Germinal center (tissue), 1 donor: ENCODE measurements at regions not wholly inside any gene's neighbourhood (a gene's known extent, or its start where the extent isn't known, plus 50 kb on each side); places are given as distances from the start of the nearest gene placed in this dataset.

Source experiments
- DNase-seq: peaks from one replicate; pipeline ENCODE4 v3.0.0; 2012; ENCODE audit warnings: mixed read lengths, low spot score

DNA sequence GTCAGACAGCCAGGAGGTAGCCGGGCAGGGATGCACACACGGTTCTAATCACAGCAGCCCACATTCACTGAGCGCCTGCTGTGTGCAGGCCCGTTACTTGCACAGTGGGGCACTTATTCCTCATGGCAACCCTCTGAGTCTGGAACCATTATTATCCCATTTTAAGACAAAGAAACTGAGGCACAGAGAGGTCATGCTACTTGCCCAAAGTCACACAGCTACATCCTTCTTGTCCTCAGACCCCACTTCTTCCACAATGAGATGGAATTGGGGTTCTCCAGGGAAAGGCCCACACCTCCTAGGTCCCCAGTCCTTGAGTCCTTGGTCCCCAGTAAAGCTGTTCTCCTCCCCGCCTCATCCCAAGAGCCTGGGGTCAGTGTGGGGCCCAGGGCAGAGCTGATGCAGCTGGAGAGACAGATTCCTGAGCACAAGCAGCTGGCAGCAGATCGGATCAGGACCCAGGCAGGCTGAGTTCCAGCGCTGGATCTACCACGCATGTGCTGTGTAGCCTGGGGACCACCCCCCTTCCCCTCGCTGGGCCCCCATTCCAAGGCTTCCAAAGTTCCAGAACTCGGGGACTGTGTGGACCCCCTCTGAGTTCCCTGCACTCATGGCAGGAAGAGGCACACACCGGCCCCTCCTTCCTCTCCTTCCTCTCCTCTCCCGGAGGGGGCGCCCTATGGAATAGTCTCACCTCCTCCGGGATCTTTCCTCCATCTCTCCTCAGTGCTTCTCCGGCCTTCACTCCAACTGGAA is 393.4 kb downstream of the MATN1 start:
- no peak for DNase-seq

DNA sequence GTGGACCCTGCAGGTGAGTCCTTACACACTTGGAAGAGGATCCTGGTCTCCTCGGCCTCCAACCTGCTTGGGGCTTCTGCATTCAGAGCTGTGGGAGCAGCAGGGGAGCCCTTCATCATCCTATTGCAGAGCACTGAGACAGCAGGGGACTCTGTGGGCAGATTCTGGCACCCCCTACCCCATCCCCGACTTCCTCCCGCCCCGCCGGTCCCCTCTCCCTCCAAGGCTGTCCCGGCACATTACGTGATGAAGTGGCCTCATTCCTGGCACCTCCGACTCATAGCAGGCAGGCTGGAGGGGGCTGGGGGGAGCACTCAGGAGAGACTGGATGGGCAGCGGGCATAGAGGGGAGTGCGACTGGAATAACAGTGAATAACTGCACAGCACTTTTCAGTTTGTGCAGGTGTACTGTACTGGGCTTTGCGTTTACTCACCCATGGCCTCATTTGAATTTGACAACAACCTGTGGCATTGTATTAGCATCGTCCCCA is 394.1 kb downstream of the MATN1 start:
- DNase-seq = no peak

DNA sequence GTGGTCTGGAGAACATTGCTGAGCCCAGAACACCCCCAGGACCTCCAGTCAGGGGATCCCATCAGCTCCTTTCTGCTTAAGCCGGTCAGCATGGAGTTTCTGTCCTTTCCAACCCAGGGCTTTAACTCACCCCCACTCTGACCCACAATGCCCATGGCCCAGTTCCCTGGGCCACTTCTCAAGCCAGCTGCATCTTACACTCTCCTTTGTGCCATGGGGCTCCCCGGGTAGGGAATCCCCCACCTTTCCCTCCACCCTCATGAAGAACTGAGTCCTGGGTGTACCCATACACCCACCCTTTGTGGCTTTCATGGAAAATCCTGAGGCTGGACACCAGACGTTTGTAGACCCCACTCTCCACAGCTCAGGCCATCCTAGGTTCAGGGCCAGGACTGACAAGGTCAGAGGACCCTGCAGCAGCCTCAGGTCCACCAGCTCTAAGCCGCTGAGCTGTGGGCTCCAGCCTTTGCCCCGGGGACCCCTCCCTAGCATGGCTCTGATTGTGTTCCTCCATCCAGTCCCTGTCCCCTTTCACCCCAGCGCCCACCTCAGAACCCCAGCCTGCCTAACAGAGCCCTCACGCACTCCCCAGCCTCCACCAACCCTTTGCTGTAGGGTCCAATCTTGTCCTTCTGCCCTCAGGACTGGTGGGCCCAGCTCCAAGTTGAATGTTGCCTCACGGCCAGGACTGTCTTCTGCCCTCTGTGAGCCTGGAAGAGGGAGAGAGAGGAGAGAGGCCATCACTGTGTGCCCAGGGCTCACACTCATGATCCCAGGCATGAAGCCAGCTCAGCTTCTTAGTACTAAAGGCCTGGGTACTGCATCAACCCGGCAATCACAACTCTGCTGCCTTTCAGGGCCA is 394.8 kb downstream of the MATN1 start:
- no peak for DNase-seq

GRCh38 chr1:30328100-30328370 is 395.4 kb downstream of the MATN1 start:
- no peak for DNase-seq

DNA sequence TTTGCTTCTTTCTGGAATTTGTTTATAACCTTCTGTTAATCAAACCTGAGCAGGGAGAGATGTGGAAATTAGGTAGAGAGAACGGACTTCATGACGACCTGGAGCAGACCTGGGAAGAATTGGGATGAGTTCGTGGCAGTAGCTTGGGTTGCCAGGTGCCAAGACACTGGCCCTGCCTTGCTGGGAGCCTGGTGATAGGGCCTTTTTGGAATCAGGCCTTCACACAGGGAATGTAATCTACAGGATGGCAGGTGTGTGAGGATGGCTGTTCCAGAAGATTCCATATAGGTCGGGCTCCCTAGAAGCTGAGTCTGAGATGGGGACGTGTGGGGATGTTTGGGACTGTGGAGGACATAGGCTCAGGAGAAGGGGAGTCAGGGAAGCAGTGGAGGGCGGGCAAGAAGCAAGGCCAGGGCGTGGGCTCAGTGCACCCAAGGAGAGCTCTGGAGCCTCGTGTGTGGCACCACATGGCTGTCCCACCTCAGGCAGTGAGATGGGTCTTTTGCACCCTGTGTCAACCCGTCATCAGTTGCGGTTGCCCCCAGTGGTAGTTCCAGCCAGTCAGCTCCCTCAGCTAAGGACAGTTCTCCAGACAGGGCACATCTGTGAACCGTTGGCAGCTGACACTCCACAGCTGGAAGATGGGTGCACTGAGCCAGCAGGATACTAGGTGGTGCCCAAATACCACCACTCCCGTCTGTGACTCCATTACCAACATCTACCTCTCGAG is 395.9 kb downstream of the MATN1 start:
- DNase-seq = no peak

DNA sequence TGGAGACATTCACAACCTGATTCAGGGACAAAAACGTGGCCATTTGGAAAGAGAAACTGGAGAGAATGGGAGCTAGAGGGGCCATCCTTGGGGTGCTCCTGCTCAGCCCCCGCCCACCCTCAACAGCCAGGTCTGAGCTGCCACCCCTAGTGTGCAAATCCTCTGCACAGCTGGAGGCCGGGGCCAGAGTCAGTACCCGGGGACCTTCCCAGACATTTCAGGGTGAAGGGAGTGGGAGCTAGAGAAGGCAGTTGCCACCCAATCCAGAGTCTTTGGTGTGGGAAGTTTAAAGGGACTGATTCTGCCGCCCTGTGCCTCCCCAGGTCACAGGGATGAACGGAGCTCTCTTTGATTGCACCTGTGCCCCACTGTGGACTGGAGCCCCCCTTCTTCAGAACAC is 397.4 kb downstream of the MATN1 start:
- DNase-seq = no peak

- no peak for DNase-seq
Measured at GRCh38 chr1:30325085-30325935, 398.1 kb downstream of the MATN1 start.

DNA sequence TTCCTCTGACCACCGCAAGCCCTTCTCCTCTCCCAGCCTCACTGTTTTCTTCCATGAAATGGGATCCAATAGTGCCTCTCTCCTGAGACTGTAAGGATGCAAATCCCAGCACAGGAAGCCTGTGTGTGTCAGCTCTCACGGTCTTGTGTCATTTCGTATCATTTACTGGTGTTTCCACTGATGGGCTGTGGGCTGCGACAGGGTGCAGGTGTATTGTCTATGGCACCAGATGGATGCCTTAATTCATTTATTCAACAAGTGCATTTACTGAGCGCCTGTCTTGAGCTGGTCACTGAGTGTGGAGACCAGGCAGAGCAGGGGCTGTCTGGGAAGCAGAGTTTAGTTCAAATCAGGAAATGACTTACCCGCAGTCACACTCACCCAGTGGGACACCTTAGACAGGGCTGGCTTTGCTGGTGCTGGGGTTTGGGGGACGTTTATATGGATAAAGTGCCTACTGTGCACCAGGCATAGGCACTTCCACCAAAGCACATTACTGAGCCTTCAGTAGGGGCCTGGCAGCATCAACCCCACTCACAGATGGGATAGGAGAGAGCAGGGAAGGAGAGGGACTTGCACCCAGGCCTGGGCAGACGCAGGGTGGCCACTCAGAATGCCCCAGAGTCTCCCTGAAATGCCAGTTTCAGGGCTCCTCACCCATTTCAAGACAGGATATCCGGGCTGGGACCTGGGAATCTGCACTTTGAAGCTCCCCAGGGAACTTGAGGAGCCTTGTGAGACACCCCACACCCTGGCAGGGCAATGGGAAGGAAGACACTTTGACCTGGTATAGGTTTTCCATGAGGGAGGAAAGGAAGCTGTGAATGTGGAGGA is 398.9 kb downstream of the MATN1 start:
- DNase-seq = no peak

- no peak for DNase-seq
Measured at GRCh38 chr1:30323841-30324240, 399.5 kb downstream of the MATN1 start.

DNA sequence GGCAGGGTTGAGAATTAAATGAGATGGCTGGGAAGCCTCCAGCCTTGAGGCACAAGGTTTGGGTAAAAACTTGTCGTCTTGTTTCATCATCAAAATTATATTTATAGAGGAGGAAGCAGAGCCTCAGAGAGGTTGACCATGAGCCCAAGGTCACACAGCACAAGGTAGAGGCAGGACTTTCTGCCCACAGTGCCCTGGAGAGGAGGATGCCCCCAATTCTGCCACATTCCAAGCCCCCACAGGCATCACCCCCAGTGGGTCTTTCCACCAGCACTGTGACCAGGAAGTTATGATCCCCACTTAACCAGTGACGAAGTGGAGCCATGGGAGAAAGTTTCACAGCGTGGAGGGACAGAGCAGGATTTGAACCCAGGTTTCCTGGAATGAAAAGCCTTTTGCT is 400.0 kb downstream of the MATN1 start:
- DNase-seq = no peak

DNA sequence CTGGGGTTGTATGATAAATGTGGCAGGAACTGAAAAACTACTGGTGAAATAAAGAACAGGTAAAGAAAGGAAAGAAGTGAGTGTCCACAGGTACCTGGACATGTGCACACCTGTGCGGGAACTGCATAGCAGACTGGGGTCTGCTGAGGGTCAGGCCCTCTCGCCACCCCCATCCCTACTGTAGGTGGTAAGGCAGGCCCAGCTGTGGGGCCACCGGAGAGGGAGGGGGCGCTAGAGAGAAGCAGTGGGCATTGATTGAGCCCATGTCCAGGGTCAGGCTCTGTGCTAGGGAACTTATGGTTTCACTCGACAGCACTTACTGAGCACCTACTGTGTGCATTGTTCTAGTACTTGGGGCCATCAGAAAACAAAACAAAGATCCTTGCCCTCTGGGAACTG is 400.5 kb downstream of the MATN1 start:
- DNase-seq = no peak

DNA sequence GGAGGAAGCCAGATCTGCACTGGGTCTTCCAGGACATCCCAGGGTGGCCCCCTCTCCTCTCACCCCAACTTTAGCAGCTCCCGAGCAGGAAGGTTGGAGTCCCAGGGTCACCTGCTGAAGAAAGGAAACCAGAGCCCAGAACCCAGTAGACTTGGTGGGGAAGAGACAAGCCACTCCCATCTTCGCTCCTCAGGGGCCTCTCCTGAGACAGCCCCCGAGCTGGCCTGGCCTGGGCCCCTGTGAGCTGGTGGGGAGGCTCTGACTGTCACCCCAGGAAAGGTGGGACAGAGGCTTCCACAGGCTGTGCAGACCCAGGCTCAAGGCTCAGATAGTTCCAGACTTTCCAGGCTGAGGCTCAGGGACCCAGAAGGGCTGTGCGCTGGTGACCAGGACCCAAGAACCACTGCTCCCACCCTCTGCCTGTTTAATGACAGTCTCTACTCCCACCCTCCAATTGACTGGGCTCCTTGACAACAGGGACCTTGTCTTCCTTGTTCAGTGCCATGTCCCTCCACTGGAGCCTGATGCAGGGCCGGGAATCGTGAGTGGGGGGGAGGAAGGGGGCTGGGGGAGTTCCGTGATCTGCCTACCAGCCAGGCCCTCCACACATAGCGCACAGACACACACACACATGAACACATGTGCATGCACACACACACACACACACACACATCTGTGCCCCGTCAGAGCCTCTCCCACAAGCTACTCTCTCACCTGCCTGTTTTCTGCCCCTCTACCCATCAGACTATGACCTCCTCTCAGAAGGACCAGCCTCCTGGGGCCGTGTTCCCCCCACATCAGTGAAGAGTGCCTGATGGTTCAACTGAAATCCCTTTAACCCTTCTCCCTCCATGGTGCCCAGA is 401.2 kb downstream of the MATN1 start:
- no peak for DNase-seq

DNA sequence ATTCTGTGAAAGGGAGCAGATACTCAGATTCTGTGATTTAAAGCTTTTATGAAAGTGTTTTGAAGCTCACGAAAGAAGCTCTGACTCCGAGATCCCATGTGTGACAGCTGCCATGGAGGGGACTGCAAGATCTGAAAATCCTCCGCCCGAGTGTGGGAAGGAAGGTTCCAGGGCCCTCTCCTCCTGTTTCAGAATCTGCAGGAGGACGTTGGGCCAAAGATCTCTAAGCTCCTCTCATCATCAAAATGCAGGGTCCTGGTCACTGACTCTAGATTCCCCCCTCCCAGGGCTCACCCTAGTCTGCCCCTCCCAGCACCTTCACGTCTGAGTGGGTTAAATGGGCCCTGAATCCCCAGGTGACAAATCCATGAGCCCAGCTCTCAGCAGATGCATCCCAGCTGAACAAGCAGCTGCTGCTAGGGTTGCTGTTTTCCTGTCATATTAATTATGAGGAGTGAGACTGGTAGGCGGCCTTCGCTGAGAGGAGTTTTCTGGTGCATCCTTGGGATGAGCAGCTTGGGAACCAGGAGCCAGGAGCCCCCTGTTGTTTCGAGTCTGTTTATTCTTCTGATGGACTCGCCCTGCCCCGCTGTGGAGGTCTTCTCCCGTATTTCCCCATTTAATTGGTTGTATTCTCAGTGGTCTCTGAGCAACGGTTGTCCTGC is 402.0 kb downstream of the MATN1 start:
- no peak for DNase-seq

DNA sequence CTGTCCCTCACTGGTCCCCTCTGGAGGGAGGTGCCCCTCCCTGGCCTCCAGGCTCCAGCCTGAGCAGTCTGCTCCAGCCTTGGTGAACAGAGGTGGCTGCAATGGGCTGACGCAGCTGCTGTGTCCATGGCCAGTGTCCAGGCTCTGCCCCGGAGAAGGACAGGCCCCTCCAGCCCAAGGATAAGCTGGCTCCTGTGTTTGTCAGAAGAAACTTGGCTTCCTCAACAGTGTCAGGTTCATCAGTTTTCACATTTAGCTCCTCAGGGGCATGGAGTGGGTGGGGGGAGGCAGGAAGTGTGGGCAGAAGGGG is 402.8 kb downstream of the MATN1 start:
- DNase-seq = no peak

GRCh38 chr1:30319765-30320580 is 403.4 kb downstream of the MATN1 start:
- no peak for DNase-seq

DNA sequence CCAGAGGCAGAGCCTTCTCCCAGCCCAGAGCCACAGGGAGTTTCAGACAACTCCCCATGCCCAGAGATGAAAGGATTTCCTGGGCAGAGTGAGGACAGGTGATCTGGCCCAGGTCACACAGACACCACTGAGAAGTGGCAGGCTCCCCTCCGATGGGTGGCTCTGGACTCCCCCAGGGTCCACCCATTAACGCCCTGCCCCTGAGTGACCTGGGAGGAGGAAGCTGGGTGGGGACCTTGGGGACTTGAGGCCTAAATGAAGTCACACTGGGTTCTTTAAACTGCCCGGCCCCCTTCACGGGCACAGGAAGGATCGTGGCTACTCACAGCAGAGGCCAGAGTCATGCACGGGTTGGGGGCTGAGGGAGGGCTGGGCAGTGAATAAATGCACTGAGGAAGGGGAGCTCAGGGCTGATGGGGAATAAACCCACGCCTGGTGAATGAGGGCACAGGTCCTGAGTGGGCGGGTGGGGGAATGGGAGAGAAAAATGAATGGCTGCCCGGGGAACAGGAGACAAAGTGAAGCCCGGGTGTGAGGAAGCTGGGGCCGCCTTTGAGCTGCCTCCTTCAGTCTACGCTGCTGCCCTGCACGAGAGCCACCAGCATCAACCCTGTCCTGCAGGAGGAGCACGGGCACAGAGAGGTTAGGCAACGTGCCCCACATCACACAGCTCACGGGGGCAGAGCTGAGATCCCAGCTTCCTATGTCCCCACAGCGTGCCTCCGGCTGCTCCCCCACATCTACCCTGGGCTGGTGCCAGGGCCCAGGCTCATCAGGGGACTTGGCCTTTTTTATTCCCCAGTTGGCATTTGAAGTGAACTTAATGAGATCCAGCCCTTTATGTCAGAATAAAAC is 404.3 kb downstream of the MATN1 start:
- DNase-seq = no peak

DNA sequence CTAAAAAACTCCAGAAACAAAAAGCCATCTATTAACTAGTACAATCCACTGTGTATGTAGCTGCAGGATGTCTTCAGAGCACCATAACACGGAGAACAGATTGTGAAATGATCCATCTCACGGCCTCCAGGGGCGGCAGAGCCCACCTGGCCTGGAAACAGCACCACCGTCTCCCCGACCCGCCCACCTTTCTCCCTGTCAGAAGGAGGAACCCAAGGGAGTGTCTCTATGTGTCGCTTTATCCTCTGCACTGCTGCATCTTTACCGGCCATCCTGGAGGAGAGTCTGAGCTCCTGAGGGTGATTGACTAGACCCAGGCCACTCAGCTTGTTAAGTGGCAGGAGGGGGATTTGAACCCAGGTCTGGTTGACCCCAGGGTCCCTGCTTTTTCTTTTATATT is 405.0 kb downstream of the MATN1 start:
- DNase-seq = no peak

DNA sequence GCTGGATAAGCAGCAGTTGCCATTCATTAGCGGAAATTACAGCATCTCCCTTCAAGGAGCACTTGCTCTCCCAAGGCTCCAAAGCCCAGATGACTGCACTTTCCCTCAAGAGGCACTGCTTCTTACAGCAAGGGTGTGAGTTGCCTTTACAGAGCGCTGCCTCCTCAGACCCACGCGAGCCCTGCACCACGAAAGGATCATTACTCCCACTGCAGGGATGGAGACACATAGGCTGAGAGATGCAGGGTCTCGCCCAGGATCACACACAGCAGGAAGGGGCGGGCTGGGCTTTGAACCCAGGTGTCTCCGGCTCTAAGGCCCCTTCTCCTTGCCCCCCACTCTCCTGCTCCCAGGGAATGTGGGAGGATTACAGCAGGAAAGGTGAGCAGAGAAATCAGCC is 405.5 kb downstream of the MATN1 start:
- no peak for DNase-seq
